NB4 (cell line): ENCODE measurements at regions not wholly inside any gene's neighbourhood (a gene's known extent, or its start where the extent isn't known, plus 50 kb on each side); places are given as distances from the start of the nearest gene placed in this dataset.

Experiments
- DNase-seq: peaks from one replicate; pipeline ENCODE4 v3.0.0; 2010; ENCODE audit warnings: low read depth
- H3K4me3 ChIP-seq: one replicate; pipeline ENCODE4 v1.5.1; 2011; ENCODE audit warnings: mild to moderate bottlenecking, low read depth, low read length, moderate library complexity
- MYC ChIP-seq: IDR thresholded peaks from 2 replicates; pipeline ENCODE4 v1.6.1; 2011; ENCODE audit warnings: low read depth, low read length
- POLR2A ChIP-seq: IDR thresholded peaks from 2 replicates; pipeline ENCODE4 v1.6.1; 2011; ENCODE audit warnings: mild to moderate bottlenecking; ENCODE audit not compliant: insufficient read length; ENCODE audit errors: extremely low read depth
- TF ChIP-seq, protein P1 (sequence below): IDR thresholded peaks from 2 replicates; pipeline ENCODE4 v1.6.1; 2011; ENCODE audit warnings: low read depth, low read length
- TF ChIP-seq, protein P2 (sequence below): IDR thresholded peaks from one replicate; pipeline ENCODE4 v1.5.1; 2012; ENCODE audit warnings: low read depth, low read length

DNA sequence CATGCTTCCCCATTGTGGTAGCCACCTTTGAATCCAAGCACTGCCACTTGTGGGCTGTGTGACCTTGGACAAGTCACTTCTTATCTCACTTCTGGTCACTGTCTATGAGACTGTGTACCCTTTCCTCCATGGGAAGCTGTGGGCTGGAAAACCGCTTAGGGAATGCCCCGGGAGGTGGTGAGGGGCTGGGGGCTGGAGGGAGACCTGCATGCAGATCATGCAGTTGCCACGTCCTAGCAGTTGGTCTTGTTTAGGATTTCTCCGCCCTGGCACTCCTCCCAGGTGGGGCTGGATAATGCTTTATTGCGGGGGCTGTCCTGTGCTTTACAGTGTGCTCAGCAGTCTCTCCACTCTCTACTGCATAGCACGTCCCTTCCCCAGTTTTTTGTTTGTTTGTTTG is 62.9 kb upstream of the OPN4 start:
- no peak for TF ChIP-seq MYC
- TF ChIP-seq, protein P1, sequence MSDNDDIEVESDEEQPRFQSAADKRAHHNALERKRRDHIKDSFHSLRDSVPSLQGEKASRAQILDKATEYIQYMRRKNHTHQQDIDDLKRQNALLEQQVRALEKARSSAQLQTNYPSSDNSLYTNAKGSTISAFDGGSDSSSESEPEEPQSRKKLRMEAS: no peak
- TF ChIP-seq, protein P2, sequence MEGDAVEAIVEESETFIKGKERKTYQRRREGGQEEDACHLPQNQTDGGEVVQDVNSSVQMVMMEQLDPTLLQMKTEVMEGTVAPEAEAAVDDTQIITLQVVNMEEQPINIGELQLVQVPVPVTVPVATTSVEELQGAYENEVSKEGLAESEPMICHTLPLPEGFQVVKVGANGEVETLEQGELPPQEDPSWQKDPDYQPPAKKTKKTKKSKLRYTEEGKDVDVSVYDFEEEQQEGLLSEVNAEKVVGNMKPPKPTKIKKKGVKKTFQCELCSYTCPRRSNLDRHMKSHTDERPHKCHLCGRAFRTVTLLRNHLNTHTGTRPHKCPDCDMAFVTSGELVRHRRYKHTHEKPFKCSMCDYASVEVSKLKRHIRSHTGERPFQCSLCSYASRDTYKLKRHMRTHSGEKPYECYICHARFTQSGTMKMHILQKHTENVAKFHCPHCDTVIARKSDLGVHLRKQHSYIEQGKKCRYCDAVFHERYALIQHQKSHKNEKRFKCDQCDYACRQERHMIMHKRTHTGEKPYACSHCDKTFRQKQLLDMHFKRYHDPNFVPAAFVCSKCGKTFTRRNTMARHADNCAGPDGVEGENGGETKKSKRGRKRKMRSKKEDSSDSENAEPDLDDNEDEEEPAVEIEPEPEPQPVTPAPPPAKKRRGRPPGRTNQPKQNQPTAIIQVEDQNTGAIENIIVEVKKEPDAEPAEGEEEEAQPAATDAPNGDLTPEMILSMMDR: no peak
- TF ChIP-seq POLR2A: no peak
- H3K4me3 ChIP-seq: no peak overlapping the region
- DNase-seq: no peak

DNA sequence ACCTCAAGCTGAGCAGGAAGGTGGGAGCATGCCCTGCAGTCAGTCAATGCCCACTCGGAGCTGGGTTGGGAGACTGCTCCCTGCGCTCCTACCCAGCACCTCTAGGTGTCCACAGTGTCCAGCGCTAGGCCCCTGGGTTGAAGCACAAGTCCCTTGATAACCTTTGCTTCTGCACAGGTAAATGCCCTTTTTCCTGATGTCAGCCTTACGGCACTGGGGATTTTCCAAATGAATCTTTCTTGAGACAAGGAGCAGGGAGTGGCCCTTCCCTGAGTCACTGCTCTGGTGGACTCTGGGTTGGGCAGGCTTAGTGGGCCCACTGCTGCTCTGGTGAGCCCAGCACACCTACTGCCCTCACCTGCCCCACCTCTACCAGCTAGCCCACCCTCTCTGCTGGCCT is 61.9 kb upstream of the OPN4 start:
- TF ChIP-seq MYC (no peak), POLR2A (no peak)
- TF ChIP-seq, protein P1: no peak
- TF ChIP-seq, protein P2: peak; percentile 16
- no peak overlapping the region for H3K4me3 ChIP-seq
- DNase-seq: peak; percentile 14

DNA sequence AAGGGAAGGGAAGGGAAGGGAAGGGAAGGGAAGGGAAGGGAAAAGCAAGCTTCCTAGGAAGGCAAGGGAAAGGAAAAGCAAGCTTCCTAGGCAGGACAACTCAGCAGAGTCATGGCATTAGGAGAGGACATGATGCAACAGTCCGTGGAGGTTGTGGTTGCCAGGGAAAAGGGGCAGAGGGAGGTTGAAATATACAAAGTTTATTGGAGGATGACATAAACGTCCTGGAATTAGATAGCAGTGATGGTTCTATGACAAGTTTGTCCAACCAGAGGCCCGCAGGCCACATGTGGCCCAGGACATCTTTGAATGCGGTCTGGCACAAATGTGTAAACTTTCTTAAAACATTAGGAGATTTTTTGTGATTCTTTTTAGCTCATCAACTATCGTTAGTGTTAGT is 59.8 kb upstream of the OPN4 start:
- no peak overlapping the region for H3K4me3 ChIP-seq
- no peak for TF ChIP-seq POLR2A
- TF ChIP-seq, protein P2: no peak
- TF ChIP-seq, protein P1: no peak
- TF ChIP-seq MYC: no peak
- peak; percentile 37 for DNase-seq

DNA sequence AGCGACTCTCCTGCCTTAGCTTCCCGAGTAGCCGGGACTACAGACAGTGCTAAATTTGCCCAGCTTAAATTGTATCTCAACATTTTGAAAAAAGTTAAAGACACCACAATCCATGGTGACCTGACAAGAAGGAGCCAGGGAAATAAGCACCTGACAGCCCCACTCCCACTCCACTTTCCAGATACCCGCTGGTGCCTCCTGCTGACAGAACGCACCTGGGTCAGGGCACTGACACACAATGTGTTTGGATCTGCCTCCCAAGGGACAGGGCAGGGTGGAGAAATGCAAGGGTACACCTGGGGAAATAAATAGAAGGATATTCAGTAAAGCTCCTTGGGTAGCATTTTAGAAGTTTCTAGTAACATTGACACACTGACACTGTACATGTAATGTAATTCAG is 58.9 kb upstream of the OPN4 start:
- TF ChIP-seq, protein P2: no peak
- TF ChIP-seq MYC (no peak), POLR2A (no peak)
- TF ChIP-seq, protein P1: no peak
- no peak for DNase-seq
- no peak overlapping the region for H3K4me3 ChIP-seq

DNA sequence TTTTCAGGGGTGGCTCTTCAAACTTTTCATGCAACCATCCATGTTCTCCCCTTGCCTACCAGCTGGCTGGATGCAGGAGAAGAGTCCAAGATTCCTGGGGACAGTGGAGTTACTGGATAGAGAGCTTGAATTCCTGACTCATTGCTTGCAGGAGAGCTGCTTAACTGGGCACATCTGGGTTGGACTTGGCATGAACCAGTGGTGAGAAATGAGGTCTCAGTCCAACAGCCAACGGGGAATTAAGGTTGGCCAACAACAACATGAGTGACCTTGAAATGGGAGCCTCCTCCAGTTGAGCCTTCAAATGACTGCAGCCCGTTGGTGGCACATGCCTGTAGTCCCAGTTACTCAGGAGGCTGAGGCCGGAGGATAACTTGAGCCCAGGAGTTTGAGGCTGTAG is 58.1 kb upstream of the OPN4 start:
- TF ChIP-seq MYC (no peak), POLR2A (no peak)
- TF ChIP-seq, protein P1: no peak
- TF ChIP-seq, protein P2: no peak
- no peak overlapping the region for H3K4me3 ChIP-seq
- DNase-seq: no peak

DNA sequence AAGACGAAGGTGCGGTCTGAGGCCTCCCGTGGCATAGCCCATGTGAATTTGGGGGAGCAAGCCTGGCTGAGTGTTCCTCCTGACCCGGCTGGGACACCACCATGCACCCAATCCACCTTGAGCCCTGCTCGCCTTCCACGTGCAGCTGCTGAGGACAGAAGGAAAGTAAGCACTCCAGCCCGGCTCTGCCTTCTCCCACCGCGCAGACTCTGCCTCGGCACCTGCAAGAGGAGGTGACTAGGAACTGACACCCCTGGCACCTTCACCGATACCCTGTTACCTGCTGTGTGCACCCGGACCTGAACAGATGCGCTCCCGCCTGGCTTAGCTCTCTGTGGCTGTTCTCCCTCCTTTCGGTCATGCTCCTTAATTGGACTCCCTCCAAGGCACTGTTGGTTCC is 57.0 kb upstream of the OPN4 start:
- TF ChIP-seq, protein P2: no peak
- no peak for TF ChIP-seq POLR2A
- no peak for TF ChIP-seq MYC
- TF ChIP-seq, protein P1: no peak
- H3K4me3 ChIP-seq: no peak overlapping the region
- no peak for DNase-seq
